DMS79 (cell line): ENCODE measurements at regions not wholly inside any gene's neighbourhood (a gene's known extent, or its start where the extent isn't known, plus 50 kb on each side); places are given as distances from the start of the nearest gene placed in this dataset.
"Not testable (repeated sequence)": the region's sequence is repeated elsewhere in the genome, so short reads cannot be mapped to it uniquely, and the experiment has no call there.

Experiments
- DNase-seq: peaks from one replicate; lab custom pipeline; 2025; lab: John Stamatoyannopoulos, UW

GRCh38 chr2:183623227-183623626 lies 499.0 kb downstream of the NUP35 start:
- no peak for DNase-seq

- DNase-seq, result no peak
Observed at GRCh38 chr2:183630964-183631363, 506.7 kb downstream of the NUP35 start.

- no peak for DNase-seq
Observed at GRCh38 chr2:183656121-183656520, 531.9 kb downstream of the NUP35 start.

- no peak for DNase-seq
Observed at GRCh38 chr2:183665425-183665824, 541.2 kb downstream of the NUP35 start.

DNA sequence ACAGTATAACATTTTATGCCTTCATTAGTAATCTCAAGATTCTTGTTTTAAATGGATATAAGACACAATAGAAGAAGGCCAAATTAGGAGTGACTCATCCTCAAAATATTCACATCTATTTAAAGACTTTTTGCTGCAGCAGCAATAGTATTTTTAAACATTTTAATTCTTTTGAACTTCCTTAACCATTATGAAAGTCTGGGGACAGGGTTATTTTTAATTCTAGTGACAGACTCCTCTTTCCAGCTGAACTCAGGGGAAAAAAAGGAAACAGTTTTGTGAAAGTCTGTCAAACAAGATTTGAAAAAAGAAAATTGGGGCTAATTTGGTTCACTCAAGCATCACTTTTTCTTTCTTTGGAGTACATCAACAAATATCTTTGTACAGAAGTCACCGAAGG lies 541.8 kb downstream of the NUP35 start:
- DNase-seq, result no peak

DNA sequence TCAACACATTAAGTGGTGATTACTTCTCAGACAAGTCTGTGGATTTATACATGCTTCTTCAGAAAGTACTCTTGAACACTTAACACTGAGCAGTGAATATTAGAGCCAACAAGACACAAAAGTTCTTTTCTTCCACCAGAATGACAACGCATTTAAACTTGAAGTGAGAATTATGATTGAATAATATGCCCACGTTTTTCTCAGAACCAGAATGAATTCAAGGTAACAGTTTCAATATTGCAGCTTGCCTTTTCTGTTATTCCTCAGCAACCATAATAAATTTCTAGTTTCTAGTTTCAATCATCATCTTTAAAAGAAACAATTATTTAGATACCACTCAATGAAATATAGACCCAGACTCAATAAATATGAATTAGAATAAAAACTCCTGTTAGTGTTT lies 547.0 kb downstream of the NUP35 start:
- DNase-seq, result no peak

- DNase-seq, result no peak
Observed at GRCh38 chr2:183678908-183679307, 554.7 kb downstream of the NUP35 start.

DNA sequence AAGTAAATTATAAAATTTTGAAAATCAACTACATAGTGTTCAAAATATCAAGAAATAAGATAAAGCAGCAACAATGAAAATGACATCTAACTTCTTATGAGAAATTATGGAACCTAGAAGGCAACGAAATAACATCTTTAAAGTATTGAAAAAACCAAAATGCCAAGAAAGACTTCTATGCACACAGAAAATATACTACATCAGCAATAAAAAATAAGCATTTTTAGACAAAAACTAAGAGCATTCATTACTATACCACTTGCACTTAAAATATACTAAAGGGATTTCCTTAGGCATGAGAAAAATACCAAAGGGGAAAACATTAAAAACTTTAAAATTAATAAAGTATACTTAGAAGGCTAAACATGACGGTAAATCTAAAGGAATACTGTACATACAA lies 556.3 kb downstream of the NUP35 start:
- no peak for DNase-seq

DNA sequence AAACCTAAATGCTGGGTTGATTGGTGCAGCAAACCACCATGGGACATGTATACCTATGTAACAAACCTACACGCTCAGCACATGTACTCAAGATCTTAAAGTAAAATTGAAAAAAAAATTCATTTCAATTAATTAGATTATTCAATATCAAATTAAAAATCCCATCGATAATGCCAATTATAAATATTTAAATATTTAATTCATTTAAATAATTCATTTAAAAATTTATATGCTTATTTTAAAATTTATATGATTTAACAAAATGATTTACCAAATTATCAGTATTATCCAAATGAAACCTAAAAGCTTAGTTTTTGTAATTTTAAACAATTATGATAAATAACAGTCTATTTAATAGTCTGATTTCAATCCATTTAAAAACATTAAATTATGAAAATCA lies 560.4 kb downstream of the NUP35 start:
- DNase-seq, result no peak

- DNase-seq, result no peak
Observed at GRCh38 chr2:183696028-183696427, 571.8 kb downstream of the NUP35 start.

- DNase-seq, result no peak
Observed at GRCh38 chr2:183709829-183710228, 585.6 kb downstream of the NUP35 start.

DNA sequence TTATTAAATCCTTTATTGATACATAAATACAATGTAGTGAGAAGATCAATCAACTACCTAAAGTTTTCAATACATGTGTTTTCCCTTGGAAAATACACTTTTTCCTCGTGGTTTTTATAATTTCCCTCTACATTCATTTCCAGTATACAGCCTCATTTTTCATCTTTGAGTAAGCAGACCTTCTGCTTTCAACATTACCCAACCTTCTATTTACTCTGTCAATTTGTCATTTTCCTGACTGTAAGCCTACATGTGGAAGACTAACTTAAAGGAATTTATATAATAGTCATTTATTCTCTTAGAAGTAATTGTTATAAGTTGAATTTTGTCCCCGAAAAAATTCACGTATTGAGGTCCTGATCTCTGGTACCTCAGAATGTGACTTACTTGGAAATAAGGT lies 594.0 kb downstream of the NUP35 start:
- DNase-seq, result no peak

DNA sequence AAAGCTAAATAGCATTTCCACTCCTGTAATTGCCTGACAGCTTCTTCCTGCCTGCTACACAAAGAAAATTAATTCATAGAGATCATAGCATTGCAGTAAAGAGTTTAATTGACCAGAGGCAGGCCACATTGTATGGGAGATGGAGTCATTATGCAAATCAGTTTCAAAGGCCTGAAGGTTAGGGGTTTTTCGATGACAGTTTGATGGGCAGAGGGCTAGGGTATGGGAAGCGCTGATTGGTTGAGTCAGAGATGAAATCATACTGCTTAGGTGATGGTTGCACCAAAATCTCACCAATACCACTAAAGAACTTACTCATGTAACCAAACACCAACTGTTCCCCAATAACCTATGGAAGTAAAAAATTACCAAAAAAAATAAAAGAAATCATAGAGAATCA lies 599.0 kb downstream of the NUP35 start:
- no peak for DNase-seq

DNA sequence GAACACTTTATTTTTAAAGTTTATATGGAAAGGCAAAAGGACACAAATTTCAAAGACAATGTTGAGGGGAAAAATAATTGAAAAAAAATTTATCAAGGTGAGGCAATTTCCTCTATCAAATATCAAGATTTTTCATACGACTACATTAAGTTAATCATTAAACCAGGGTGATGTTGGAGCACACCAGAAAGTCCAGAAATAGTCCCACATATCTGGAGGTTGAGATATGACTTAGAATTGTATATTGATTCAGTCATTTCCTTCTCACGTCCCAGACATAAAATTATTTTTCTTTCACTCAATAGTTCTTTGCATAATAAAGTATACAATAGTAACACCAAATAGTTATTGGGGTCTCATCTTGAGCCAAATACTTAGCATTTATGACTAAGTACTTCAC lies 605.1 kb downstream of the NUP35 start:
- DNase-seq, result no peak

DNA sequence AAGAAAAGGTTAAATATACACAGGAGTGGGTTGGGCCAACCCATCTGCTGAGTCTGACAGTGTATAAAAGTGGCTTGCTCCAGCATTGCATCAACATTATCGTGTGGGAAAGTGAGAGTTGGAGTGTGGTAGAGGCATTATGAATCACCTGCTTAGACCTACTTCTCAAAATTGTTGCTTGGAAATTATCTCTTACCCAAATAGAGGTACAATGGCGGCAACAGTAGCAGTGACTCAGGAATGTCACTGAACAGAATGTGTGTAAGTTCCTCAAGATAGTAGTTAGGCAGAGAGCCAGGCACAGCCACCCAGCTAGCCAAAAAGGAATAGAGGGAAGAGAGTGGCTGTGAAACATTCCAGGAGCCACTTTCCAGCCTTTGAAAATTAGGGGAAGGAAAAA lies 616.0 kb downstream of the NUP35 start:
- DNase-seq, result no peak

DNA sequence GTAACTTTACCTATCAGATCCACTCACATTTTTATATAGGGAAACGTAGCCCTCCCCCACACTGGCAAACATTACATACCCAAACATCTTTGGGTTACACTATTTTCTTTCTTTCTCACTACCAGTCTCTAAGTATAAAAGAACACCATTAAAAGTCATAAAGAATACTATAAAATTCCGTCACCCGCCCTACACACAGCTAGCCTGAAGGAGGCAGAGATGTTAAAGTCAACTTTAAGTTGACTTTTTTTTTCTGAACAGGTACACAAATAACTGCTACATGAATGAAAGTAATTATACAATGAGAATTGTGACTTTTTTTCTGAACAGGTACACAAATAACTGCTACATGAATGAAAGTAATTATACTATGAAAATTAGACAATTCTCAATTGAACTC lies 628.3 kb downstream of the NUP35 start:
- no peak for DNase-seq

DNA sequence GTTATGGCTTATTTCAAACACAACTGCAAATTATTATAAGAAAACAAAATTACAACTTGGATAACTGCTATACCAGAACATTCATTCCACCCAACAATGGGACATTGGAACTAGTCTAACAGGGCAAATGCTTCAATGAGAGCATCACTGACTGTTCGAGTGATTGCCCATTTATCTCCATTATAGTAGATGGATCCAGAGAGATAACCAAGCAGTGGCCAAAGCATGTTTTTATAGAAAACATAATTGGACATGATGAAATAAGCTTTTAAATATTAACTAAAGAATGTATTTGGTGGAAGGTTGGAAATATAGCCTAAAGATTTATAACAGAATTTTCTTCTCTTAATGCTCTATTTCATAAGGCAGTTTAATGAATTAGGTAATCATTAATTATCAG lies 634.8 kb downstream of the NUP35 start:
- DNase-seq, result no peak

- DNase-seq, result no peak
Observed at GRCh38 chr2:183773775-183774174, 649.5 kb downstream of the NUP35 start.

DNA sequence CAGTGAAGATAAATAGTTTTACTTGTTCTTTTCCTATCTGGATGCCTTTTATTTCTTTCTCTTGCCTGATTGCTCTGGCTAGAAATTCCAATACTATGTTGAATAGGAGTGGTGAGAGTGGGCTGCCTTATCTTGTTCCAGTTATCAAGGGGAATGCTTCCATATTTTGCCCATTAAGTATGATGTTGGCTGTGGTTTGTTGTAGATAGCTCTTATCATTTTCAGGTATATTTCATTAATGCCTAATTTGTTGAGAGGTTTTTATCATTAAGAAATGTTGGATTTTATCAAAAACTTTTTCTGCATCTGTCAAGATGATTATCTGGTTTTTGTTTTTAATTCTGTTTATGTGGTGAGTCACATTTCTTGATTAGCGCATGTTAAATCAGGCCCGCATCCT lies 655.8 kb downstream of the NUP35 start:
- no peak for DNase-seq

- no peak for DNase-seq
Observed at GRCh38 chr2:183782436-183782835, 658.2 kb downstream of the NUP35 start.

- DNase-seq, result not testable (repeated sequence)
Observed at GRCh38 chr2:183788796-183789195, 664.6 kb downstream of the NUP35 start.

DNA sequence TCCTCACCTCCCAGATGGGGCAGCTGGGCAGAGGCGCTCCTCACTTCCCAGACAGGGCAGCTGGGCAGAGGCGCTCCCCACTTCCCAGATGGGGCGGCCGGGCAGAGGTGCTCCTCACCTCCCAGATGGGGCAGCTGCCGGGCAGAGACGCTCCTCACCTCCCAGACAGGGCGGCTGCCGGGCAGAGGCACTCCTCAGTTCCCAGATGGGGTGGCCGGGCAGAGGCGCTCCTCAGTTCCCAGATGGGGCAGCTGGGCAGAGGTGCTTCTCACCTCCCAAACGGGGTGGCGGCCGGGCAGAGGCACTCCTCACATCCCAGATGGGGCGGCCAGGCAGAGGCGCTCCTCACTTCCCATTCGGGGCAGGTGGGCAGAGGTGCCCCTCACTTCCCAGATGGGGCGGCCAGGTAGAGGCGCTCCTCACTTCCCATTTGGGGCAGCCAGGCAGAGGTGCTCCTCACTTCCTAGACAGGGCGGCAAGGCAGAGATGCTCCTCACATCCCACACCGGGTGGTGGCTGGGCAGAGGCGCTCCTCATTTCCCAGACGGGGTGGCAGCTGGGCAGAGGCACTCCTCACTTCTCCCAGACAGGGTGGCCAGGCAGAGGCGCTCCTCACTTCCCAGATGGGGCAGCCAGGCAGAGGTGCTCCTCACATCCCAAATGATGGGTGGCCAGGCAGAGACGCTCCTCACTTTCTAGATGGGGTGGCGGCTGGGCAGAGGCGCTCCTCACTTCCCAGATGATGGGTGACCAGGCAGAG lies 668.1 kb downstream of the NUP35 start:
- not testable (repeated sequence) for DNase-seq

GRCh38 chr2:183798535-183798934 lies 674.3 kb downstream of the NUP35 start:
- no peak for DNase-seq

DNA sequence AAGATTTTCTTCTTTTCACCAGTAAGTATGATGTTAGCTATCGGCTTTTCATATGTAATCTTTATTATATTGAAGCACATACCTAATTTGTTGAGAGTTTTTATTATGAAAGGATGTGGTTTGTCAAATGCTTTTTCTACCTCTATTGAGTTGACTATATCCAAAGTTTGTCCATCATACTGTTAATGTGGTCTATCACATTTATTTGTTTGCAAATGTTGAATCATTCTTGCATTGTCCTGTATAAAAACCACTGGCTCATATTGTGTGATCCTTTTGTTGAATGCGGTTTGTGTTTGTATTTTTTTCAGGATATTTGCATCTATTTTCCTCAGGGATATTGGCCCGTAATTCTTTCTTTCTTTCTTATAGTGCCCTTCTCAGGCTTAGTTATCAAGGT lies 675.5 kb downstream of the NUP35 start:
- no peak for DNase-seq
